ENCODE measurements at regions not wholly inside any gene's neighbourhood (a gene's known extent, or its start where the extent isn't known, plus 50 kb on each side); places are given as distances from the start of the nearest gene placed in this dataset.

- H3K27me3 ChIP-seq, result no peaks in the 10 kb centered on the region
- no peak overlapping the region for H3K4me3 ChIP-seq
- H3K4me1 ChIP-seq, result no peaks in the 10 kb centered on the region
- H3K36me3 Mint-ChIP-seq, result no peaks in the 10 kb centered on the region
- no peaks in the 10 kb centered on the region for H4K20me1 ChIP-seq (ENCODE audit: low read depth)
- H3K27ac ChIP-seq, result no peak overlapping the region
- H3K9ac ChIP-seq, result no peak overlapping the region
- H3K4me2 ChIP-seq, result no peak overlapping the region
- H3K4me1 Mint-ChIP-seq, result no peaks in the 10 kb centered on the region
- H2AFZ ChIP-seq (replicated peaks), result no peak overlapping the region
- TF ChIP-seq EZH2 (IDR thresholded peaks at IDR 0.05) (no peak), EZH2phosphoT487 (IDR thresholded peaks at IDR 0.05) (no peak)
- TF ChIP-seq, protein P1, sequence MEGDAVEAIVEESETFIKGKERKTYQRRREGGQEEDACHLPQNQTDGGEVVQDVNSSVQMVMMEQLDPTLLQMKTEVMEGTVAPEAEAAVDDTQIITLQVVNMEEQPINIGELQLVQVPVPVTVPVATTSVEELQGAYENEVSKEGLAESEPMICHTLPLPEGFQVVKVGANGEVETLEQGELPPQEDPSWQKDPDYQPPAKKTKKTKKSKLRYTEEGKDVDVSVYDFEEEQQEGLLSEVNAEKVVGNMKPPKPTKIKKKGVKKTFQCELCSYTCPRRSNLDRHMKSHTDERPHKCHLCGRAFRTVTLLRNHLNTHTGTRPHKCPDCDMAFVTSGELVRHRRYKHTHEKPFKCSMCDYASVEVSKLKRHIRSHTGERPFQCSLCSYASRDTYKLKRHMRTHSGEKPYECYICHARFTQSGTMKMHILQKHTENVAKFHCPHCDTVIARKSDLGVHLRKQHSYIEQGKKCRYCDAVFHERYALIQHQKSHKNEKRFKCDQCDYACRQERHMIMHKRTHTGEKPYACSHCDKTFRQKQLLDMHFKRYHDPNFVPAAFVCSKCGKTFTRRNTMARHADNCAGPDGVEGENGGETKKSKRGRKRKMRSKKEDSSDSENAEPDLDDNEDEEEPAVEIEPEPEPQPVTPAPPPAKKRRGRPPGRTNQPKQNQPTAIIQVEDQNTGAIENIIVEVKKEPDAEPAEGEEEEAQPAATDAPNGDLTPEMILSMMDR (IDR thresholded peaks at IDR 0.05), result no peak
- H3K4me3 Mint-ChIP-seq, result no peak overlapping the region
- H3K9me3 ChIP-seq (ENCODE audit: low read depth), result no peaks in the 10 kb centered on the region
- H3K79me2 ChIP-seq (ENCODE audit: low read depth), result no peaks in the 10 kb centered on the region
- peaks cover 2% of the 10 kb centered on the region for H3K9me3 Mint-ChIP-seq
- no peak overlapping the region for H3K27ac Mint-ChIP-seq
- DNase-seq (ENCODE audit: low spot score), result no peak
- no peaks in the 10 kb centered on the region for H3K27me3 Mint-ChIP-seq (ENCODE audit: insufficient read depth, low read depth)
- no peaks in the 10 kb centered on the region for H3F3A ChIP-seq (ENCODE audit: low read depth)
- no peaks in the 10 kb centered on the region for H3K36me3 ChIP-seq
Observed at GRCh38 chr12:25864306-25865276, 93.9 kb upstream of the RASSF8 start.

DNA sequence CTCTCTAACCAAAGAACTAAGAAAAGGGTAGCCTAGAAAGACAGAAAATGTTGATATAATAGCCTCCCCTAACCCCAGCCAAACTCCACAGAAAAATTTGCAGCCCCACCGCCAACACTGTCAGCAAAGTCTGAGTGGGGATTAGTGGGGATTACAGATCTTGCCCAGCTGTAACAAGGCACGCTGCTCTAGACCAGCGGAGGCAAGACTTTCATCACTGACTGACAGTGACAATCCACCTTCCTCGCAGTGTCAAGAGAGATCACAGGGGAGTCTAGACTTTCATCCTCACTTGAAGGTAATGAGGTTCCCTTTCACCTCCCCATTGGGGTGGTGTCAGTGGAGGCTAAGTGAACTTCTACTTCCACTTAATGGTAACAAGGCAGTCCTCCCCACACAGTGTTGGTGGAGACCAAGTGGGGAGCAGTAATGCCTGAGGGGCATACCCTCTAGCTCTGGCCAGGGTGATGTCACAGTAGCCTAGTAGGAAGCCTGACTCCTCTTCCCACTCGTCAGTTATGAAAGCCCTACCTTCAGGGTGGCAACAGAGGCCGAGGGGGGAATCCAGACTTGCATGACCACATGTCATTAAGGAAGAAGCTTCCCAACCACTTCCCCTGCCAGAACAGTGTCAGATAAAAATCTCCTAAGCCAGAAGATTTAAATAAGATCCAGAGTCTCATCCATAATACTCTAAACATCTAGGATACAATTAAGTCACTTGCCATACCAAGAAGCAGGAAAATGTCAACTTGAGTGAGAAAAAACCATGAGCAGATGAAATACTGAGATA is 91.7 kb upstream of the RASSF8 start:
- H3K36me3 Mint-ChIP-seq, result no peaks in the 10 kb centered on the region
- H3K9ac ChIP-seq, result no peak overlapping the region
- H3F3A ChIP-seq (ENCODE audit: low read depth), result no peaks in the 10 kb centered on the region
- H2AFZ ChIP-seq (replicated peaks), result no peak overlapping the region
- H4K20me1 ChIP-seq (ENCODE audit: low read depth), result no peaks in the 10 kb centered on the region
- H3K27me3 Mint-ChIP-seq (ENCODE audit: insufficient read depth, low read depth), result peaks cover under 1% of the 10 kb centered on the region
- no peak overlapping the region for H3K4me3 Mint-ChIP-seq
- H3K4me1 Mint-ChIP-seq, result no peaks in the 10 kb centered on the region
- DNase-seq (ENCODE audit: low spot score), result peak; percentile 57
- H3K27ac ChIP-seq, result no peak overlapping the region
- no peak overlapping the region for H3K27ac Mint-ChIP-seq
- peaks cover 2% of the 10 kb centered on the region for H3K9me3 Mint-ChIP-seq
- H3K4me1 ChIP-seq, result no peaks in the 10 kb centered on the region
- no peak overlapping the region for H3K4me3 ChIP-seq
- no peak overlapping the region for H3K4me2 ChIP-seq
- no peaks in the 10 kb centered on the region for H3K79me2 ChIP-seq (ENCODE audit: low read depth)
- TF ChIP-seq EZH2 (IDR thresholded peaks at IDR 0.05) (no peak), EZH2phosphoT487 (IDR thresholded peaks at IDR 0.05) (no peak)
- TF ChIP-seq, protein P1 (IDR thresholded peaks at IDR 0.05), result no peak
- H3K27me3 ChIP-seq, result no peaks in the 10 kb centered on the region
- no peaks in the 10 kb centered on the region for H3K9me3 ChIP-seq (ENCODE audit: low read depth)
- H3K36me3 ChIP-seq, result no peaks in the 10 kb centered on the region

DNA sequence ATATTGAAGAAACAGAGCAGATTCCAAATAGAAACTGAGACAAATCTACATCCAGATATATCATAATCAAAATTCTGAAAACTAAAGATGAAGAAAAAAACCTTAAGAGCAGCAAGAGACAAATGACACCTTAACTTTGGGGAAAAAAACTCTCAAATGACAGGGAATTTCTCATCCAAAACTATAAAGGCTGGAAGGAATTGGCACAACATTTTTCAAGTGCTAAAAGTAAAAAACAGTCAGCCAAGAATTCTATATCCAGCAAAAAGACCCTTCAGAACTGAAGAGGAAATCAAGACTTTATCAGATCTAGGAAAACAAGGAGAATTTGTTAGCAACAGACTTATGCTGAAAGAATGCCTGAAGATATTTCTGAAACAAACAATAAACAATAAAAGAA is 90.3 kb upstream of the RASSF8 start:
- Histone ChIP-seq H3F3A (ENCODE audit: low read depth) (no peaks in the 10 kb centered on the region), H3K4me2 (no peak overlapping the region), H3K79me2 (ENCODE audit: low read depth) (no peaks in the 10 kb centered on the region), H4K20me1 (ENCODE audit: low read depth) (no peaks in the 10 kb centered on the region), H3K4me1 (no peaks in the 10 kb centered on the region), H3K9ac (no peak overlapping the region), H3K27ac (no peak overlapping the region), H2AFZ (replicated peaks) (no peak overlapping the region), H3K27me3 (no peaks in the 10 kb centered on the region), H3K9me3 (ENCODE audit: low read depth) (no peaks in the 10 kb centered on the region), H3K36me3 (no peaks in the 10 kb centered on the region), H3K4me3 (no peak overlapping the region)
- peaks cover 3% of the 10 kb centered on the region for H3K27me3 Mint-ChIP-seq (ENCODE audit: insufficient read depth, low read depth)
- no peaks in the 10 kb centered on the region for H3K36me3 Mint-ChIP-seq
- no peak overlapping the region for H3K4me3 Mint-ChIP-seq
- H3K9me3 Mint-ChIP-seq, result peaks cover 2% of the 10 kb centered on the region
- TF ChIP-seq EZH2 (IDR thresholded peaks at IDR 0.05) (no peak), EZH2phosphoT487 (IDR thresholded peaks at IDR 0.05) (no peak)
- TF ChIP-seq, protein P1 (IDR thresholded peaks at IDR 0.05), result no peak
- no peak overlapping the region for H3K27ac Mint-ChIP-seq
- no peaks in the 10 kb centered on the region for H3K4me1 Mint-ChIP-seq
- no peak for DNase-seq (ENCODE audit: low spot score)

Data from neural progenitor cell (in vitro differentiated cells).